GM12865 (cell line): ENCODE measurements at regions not wholly inside any gene's neighbourhood (a gene's known extent, or its start where the extent isn't known, plus 50 kb on each side); places are given as distances from the start of the nearest gene placed in this dataset.

Source experiments
- DNase-seq: peaks from one replicate; pipeline ENCODE4 v3.0.0; 2010; ENCODE audit warnings: low read depth
- H3K4me3 ChIP-seq: 2 replicates; pipeline ENCODE4 v1.5.1; 2011; ENCODE audit warnings: mild to moderate bottlenecking, low read depth, low read length, control low read depth
- TF ChIP-seq, protein P1 (sequence below): IDR thresholded peaks from 2 replicates; pipeline ENCODE4 v1.5.1; 2011; ENCODE audit warnings: low read length, control low read depth, low read depth, inconsistent platforms; ENCODE audit not compliant: insufficient read depth; ENCODE audit errors: missing control alignments

DNA sequence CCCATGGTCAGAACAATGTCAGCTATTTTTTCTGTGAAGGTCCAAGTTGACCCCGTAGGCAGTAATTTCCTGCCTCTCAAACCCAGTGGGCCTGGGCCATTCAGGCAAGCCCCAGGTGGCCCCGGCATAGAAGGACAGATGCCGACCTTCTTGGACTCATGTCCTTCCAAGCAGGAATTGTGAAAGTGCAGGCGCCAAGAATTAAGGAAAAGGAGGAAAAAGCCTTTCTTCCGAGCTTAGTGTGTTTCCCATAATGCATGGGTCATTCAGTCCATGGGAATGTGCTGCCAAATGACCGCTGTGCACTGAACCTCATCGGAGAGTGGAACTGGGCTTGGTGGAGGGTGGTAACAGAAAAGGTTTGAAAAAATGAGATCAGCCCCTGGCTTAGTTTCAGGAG lies 196.5 kb upstream of the HS3ST1 start:
- H3K4me3 ChIP-seq = no peak overlapping the region
- no peak for DNase-seq
- TF ChIP-seq, protein P1, sequence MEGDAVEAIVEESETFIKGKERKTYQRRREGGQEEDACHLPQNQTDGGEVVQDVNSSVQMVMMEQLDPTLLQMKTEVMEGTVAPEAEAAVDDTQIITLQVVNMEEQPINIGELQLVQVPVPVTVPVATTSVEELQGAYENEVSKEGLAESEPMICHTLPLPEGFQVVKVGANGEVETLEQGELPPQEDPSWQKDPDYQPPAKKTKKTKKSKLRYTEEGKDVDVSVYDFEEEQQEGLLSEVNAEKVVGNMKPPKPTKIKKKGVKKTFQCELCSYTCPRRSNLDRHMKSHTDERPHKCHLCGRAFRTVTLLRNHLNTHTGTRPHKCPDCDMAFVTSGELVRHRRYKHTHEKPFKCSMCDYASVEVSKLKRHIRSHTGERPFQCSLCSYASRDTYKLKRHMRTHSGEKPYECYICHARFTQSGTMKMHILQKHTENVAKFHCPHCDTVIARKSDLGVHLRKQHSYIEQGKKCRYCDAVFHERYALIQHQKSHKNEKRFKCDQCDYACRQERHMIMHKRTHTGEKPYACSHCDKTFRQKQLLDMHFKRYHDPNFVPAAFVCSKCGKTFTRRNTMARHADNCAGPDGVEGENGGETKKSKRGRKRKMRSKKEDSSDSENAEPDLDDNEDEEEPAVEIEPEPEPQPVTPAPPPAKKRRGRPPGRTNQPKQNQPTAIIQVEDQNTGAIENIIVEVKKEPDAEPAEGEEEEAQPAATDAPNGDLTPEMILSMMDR = no peak

DNA sequence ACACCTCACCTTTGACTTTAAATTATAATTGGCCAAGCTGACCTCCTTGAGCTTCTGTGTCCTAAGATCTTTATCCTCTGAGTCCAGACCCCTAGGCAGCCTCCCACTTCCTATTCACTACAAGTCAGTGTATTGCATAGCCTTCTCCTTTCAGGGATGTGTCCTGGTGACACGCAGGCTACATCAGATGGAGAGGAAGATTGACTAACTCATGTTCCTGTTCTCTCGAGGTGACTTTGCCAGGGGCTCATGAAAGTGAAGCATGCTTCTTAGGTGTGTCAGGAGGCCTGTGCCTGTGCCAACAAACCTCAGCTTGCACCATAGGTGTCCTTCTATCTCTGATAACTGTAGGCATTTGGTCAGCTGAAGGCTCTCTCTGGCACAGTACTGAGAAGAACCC lies 195.7 kb upstream of the HS3ST1 start:
- no peak for DNase-seq
- TF ChIP-seq, protein P1 = no peak

GRCh38 chr4:11623726-11624037 lies 195.0 kb upstream of the HS3ST1 start:
- peak; percentile 22 for DNase-seq
- H3K4me3 ChIP-seq = no peak overlapping the region
- TF ChIP-seq, protein P1 = peak; percentile 8

More for the DNA sequence above, 195.7 kb upstream of the HS3ST1 start:
- H3K4me3 ChIP-seq = no peak overlapping the region

DNA sequence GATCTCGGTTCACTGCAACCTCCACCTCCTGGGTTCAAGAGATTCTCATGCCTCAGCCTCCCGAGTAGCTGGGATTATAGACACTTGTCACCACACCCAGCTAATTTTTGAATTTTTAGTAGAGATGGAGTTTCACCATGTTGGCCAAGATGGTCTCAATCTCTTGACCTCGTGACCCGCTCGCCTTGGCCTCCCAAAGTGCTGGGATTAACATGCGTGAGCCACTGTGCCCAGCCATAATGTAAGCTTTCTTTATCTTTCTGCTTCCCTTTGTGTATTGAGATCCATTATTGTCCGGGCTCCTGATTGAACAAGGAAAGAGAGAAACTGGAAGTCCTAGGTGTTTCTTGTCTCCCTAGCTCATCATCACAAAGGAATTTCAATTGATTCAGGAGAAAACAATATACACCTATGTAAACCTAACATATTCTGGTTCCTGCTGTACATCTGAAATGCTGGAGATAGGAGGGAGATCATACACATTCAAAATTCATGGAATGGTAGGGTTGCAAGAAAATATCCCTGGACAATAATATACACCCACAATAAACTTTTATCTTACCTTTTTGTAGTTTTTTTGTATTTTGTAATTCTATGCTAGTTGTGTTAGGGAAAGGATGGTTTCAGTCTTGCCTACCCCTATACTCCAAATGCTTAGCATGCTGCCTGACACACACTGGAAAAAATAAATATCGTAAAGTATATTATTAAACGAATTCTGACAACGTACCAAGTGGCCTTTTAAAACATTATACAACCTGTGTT lies 194.4 kb upstream of the HS3ST1 start:
- DNase-seq = no peak
- no peak overlapping the region for H3K4me3 ChIP-seq
- TF ChIP-seq, protein P1 = no peak

GRCh38 chr4:11620861-11621260 lies 192.2 kb upstream of the HS3ST1 start:
- DNase-seq = no peak
- H3K4me3 ChIP-seq = no peak overlapping the region
- TF ChIP-seq, protein P1 = no peak

DNA sequence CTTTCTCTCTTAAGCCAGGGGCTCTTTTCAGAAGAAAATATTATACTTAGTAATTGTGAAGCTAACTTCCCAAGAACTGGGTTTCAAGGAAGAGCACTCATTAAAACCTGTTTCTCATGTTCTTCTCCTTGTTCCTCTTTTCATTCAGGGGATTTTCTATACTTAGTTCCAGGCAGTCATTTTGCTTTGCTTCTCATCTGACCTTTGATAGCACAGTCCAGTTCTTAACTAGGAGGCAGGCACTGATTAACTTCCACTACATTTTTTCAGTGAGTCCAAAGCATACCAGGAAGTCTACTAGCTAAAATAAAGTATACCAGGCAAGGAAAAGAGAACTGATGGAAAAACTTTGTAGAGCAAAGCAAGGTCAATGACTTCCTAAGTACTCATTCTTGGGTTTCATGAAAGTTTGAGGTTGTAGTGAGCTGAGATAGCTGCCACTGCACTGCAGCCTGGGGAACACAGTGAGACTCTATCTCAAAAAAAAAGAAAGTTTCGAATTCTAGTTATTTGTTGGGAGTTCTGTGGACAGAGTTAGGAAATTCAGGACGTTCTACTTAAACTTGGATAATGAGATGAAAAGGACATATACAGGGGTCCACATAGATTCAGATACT lies 190.1 kb upstream of the HS3ST1 start:
- no peak for DNase-seq
- TF ChIP-seq, protein P1 = no peak
- no peak overlapping the region for H3K4me3 ChIP-seq
